ENCODE measurements at regions not wholly inside any gene's neighbourhood (a gene's known extent, or its start where the extent isn't known, plus 50 kb on each side); places are given as distances from the start of the nearest gene placed in this dataset.

- DNase-seq = no peak
These were observed 50.7 kb upstream of the PAIP2B start for GRCh38 chr2:71277536-71278103.

GRCh38 chr2:71277147-71277475, 50.2 kb upstream of the PAIP2B start:
- no peak for DNase-seq

GRCh38 chr2:71276311-71277146, 49.6 kb upstream of the PAIP2B start:
- peak; percentile 39 for DNase-seq

Measured in NCI-H1105 treated with DMSO at 0.1 percent for 48 hours (cell line).